Right lobe of liver (tissue), 4 donors: ENCODE measurements at regions not wholly inside any gene's neighbourhood (a gene's known extent, or its start where the extent isn't known, plus 50 kb on each side); places are given as distances from the start of the nearest gene placed in this dataset.

Experiments
- CTCF ChIP-seq, 4 donors: fragments of 200-600 bp in 3 of 4; fragments of 450-650 bp in 1 of 4; IDR thresholded peaks; one replicate each; pipeline versions ENCODE4 v1.5.1 to v1.8.0; 2016 to 2022; ENCODE audit warnings: antibody characterized with exemption in 4 of 4, mild to moderate bottlenecking in 2 of 4
- POLR2A ChIP-seq: fragments of 450-650 bp; IDR thresholded peaks from one replicate; pipeline ENCODE4 v1.6.1; 2017; ENCODE audit warnings: antibody characterized with exemption, mild to moderate bottlenecking
- donor health status: DM: no; HTN: no; CAD: no.
- donor health status: DM: no; HTN: no; CAD: no.
- donor health status: DM: no; HTN: yes; CAD: no.

GRCh38 chr11:29214833-29215232 is 802.0 kb downstream of the KCNA4 start:
- TF ChIP-seq CTCF (IDR thresholded peaks at IDR 0.05) (no peak), POLR2A (no peak)
